ENCODE measurements at regions not wholly inside any gene's neighbourhood (a gene's known extent, or its start where the extent isn't known, plus 50 kb on each side); places are given as distances from the start of the nearest gene placed in this dataset.

DNA sequence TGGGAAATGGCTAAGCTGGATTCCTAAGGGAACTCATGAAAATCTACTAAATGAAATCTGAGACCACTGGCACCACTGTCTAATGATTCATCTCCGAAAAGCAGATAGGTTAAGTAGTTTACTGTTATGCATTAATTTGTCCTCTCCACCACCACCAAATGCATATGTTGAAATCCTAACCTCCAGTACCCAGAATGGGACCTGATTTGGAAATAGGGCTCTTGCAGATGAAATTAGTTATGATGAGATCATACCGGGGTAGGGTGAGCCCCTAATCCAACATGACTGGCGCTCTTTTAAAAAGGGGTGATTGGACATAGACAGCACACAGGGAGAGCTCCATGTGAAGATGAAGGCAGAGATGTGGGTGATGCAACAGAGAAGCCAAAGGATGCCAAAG is 124.9 kb upstream of the GUCY1A1 start:
- DNase-seq (ENCODE audit: extremely low spot score, unreplicated experiment): no peak
- H3K4me3 Mint-ChIP-seq (ENCODE audit: unreplicated experiment): no peak overlapping the region
- no peaks in the 10 kb centered on the region for H3K27me3 Mint-ChIP-seq (ENCODE audit: unreplicated experiment)
- H3K4me1 Mint-ChIP-seq (ENCODE audit: unreplicated experiment): peaks cover 20% of the 10 kb centered on the region
- no peak overlapping the region for H3K27ac Mint-ChIP-seq (ENCODE audit: unreplicated experiment)
- TF ChIP-seq, protein P1, sequence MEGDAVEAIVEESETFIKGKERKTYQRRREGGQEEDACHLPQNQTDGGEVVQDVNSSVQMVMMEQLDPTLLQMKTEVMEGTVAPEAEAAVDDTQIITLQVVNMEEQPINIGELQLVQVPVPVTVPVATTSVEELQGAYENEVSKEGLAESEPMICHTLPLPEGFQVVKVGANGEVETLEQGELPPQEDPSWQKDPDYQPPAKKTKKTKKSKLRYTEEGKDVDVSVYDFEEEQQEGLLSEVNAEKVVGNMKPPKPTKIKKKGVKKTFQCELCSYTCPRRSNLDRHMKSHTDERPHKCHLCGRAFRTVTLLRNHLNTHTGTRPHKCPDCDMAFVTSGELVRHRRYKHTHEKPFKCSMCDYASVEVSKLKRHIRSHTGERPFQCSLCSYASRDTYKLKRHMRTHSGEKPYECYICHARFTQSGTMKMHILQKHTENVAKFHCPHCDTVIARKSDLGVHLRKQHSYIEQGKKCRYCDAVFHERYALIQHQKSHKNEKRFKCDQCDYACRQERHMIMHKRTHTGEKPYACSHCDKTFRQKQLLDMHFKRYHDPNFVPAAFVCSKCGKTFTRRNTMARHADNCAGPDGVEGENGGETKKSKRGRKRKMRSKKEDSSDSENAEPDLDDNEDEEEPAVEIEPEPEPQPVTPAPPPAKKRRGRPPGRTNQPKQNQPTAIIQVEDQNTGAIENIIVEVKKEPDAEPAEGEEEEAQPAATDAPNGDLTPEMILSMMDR (IDR thresholded peaks at IDR 0.05): no peak
- H3K36me3 Mint-ChIP-seq (ENCODE audit: unreplicated experiment): no peaks in the 10 kb centered on the region
- no peaks in the 10 kb centered on the region for H3K9me3 Mint-ChIP-seq (ENCODE audit: unreplicated experiment)

GRCh38 chr4:155540698-155541097 is 126.0 kb upstream of the GUCY1A1 start:
- DNase-seq (ENCODE audit: extremely low spot score, unreplicated experiment): no peak
- Mint-ChIP-seq H3K36me3 (ENCODE audit: unreplicated experiment) (no peaks in the 10 kb centered on the region), H3K4me3 (ENCODE audit: unreplicated experiment) (no peak overlapping the region), H3K27me3 (ENCODE audit: unreplicated experiment) (peaks cover 2% of the 10 kb centered on the region), H3K4me1 (ENCODE audit: unreplicated experiment) (peaks cover 20% of the 10 kb centered on the region), H3K9me3 (ENCODE audit: unreplicated experiment) (no peaks in the 10 kb centered on the region), H3K27ac (ENCODE audit: unreplicated experiment) (no peak overlapping the region)
- TF ChIP-seq, protein P1 (IDR thresholded peaks at IDR 0.05): no peak

DNA sequence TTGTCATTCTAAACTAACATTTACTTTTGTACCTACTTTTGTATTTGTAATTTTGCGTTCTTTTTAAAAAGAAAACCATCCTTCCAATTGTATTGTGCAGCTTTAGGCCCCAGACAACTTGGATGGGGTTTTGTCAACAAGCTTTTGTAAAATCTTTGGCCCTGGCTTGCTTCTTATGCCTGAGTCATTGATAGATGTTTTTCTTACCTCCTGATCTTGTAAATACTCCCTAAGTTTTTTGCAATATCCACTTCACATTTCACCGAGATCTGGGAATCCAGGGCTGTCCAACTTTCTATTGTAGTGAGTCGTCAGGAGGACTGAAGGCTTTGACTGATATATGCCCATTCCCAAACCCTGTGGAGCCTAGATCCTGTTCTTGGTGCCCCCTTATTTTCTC is 126.9 kb upstream of the GUCY1A1 start:
- no peak overlapping the region for H3K27ac Mint-ChIP-seq (ENCODE audit: unreplicated experiment)
- no peak for DNase-seq (ENCODE audit: extremely low spot score, unreplicated experiment)
- H3K36me3 Mint-ChIP-seq (ENCODE audit: unreplicated experiment): no peaks in the 10 kb centered on the region
- H3K9me3 Mint-ChIP-seq (ENCODE audit: unreplicated experiment): no peaks in the 10 kb centered on the region
- H3K4me1 Mint-ChIP-seq (ENCODE audit: unreplicated experiment): peaks cover 19% of the 10 kb centered on the region
- H3K27me3 Mint-ChIP-seq (ENCODE audit: unreplicated experiment): peaks cover 2% of the 10 kb centered on the region
- H3K4me3 Mint-ChIP-seq (ENCODE audit: unreplicated experiment): no peak overlapping the region
- TF ChIP-seq, protein P1 (IDR thresholded peaks at IDR 0.05): no peak

DNA sequence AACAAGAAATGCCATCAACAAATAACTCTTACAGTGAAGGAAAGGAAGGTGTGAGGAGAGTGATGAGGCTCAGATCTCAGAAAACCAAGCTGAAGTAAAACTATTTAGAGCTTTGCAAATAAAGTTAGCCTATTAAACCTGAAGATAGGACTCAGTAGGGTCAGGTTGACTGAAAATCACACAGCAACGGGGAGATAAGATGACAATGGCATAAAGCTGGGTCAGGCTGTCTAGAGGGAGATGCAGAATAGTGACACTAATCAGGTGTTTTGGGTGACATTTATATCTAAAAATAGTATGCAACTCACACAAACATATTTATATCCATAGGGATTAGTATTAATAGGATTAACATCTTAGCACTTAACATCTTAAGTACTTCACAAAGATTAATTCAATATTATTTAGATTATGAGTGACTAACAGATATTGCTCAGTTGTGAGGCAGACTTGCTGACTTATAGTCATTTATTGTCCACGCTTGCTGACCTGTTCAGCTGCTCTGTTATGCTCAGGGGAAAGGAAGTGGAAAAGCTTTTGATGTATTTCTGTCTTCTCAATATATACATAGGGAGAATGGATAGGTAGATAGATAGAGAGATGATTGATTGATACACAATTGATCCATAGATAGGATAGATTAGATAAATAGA is 130.7 kb upstream of the GUCY1A1 start:
- Mint-ChIP-seq H3K27ac (ENCODE audit: unreplicated experiment) (no peak overlapping the region), H3K4me3 (ENCODE audit: unreplicated experiment) (no peak overlapping the region), H3K27me3 (ENCODE audit: unreplicated experiment) (peaks cover 2% of the 10 kb centered on the region), H3K4me1 (ENCODE audit: unreplicated experiment) (peaks cover 11% of the 10 kb centered on the region), H3K36me3 (ENCODE audit: unreplicated experiment) (no peaks in the 10 kb centered on the region), H3K9me3 (ENCODE audit: unreplicated experiment) (no peaks in the 10 kb centered on the region)
- no peak for DNase-seq (ENCODE audit: extremely low spot score, unreplicated experiment)
- TF ChIP-seq, protein P1 (IDR thresholded peaks at IDR 0.05): no peak

- H3K9me3 Mint-ChIP-seq (ENCODE audit: unreplicated experiment): no peaks in the 10 kb centered on the region
- TF ChIP-seq, protein P1 (IDR thresholded peaks at IDR 0.05): no peak
- H3K4me3 Mint-ChIP-seq (ENCODE audit: unreplicated experiment): no peak overlapping the region
- H3K4me1 Mint-ChIP-seq (ENCODE audit: unreplicated experiment): no peaks in the 10 kb centered on the region
- H3K27ac Mint-ChIP-seq (ENCODE audit: unreplicated experiment): no peak overlapping the region
- H3K36me3 Mint-ChIP-seq (ENCODE audit: unreplicated experiment): no peaks in the 10 kb centered on the region
- no peak for DNase-seq (ENCODE audit: extremely low spot score, unreplicated experiment)
- H3K27me3 Mint-ChIP-seq (ENCODE audit: unreplicated experiment): peaks cover 2% of the 10 kb centered on the region
Measured at GRCh38 chr4:155532373-155533085, 134.1 kb upstream of the GUCY1A1 start.
